NCI-H187 (cell line): ENCODE measurements at regions not wholly inside any gene's neighbourhood (a gene's known extent, or its start where the extent isn't known, plus 50 kb on each side); places are given as distances from the start of the nearest gene placed in this dataset.

ENCODE experiments used
- DNase-seq, 2 experiments: peaks; one replicate each; lab custom pipeline; 2025; lab: John Stamatoyannopoulos, UW

DNA sequence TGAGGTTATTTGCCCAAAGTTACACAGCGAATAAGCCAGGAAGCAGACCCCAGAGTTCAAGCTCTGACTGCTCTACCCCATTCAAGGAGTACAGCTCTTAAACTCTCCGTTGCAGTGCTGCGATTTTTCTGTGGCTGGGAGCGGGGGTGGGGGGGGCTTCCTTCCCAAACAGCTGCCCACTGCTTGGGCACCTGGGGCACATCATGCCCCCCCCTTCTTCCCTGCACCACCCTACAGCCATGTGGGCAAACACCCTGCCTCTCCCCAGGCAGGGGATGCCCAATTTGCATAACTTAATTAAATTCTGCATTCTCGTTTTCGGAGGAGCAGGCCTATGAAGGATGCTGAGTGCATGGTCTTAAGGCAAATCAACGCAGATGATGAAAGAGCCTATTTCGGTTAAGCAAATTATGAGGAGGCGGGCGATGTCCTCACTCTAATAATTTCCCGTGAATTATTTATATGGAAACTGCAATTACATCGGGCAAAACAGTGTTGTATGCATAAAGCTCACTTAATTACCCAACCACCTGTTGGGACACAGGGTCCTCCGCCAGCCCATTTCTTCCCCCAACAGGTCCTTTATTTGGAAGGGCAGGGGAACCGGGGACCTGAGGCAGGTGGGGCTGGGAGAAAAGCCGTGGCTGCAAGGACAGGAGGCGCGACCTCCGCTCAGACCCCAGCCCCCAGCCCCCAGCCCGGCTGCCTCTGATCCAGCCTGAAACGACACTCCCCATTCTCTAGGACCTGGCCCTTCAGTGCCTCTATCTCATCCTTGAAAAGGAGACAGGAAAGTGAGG lies 610.5 kb downstream of the BUD13 start:
- DNase-seq: no peak

DNA sequence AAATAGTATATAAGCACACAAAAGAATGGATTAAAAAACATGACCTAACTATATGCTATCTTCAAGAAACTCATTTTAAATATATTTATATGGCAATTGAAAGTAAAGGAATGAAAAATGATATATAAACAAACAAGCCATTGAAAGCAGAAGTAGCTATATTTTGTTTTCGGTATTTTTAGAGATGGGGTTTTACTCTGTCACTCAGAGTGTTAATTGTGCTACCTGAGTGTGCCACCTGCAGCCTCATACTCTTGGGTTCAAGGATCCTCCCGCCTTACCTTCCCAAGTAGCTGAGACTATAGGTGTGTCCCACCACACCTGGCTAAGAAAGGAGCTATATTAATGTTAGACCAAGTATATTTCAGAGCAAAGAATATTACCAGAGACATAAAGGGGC lies 624.1 kb downstream of the BUD13 start:
- no peak for DNase-seq

DNA sequence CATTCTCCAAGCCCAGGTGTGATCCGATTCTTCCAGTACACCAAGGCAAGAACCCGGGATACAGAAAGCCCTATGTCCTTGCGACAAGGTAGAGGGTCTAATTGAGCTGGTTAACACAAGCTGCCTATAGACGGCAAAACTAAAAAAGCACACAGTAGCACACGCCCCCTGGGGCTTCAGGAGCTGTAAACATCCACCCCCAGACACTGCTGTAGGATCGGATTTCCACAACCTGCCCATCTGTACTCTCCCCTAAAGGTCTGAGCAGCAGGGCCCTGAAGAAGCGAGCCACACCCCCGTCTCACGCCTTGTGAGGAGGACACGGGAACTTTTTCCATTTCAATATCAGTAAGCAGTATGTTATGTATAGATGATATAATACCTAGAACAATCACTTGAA lies 624.7 kb downstream of the BUD13 start:
- DNase-seq: peak in 1 of 2 experiments; percentile 18

DNA sequence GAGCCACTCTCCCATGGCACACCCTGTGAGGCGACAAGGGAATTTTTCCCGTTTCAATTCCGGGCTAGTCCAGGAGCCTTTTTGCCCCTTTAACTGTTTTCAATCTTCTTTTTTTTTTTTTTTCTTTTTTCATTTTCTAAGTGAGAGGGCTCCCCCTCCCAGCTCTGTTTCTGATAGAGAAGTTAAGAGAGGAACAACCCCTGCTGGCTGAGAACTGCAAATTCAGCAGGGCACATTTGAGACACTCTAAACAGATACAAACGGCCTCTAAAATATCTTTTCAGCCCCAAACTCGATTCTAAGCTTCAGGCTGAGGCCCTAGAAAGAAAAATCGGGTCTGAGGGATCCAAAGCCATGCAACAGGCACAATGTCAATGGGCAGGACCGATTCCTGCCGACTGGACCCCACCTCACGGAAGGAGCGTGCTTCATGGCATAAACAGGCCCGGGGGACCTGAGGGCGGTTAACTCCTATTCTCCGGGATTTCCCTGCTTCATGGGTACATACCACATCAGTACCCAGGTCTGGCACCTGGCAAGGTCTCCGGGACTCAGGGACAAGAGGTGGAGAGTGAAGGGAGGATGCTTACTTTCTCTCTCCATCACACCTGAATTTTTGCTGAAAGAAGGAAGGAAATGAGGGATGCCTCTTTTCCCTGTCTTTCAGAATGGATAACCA lies 627.5 kb downstream of the BUD13 start:
- DNase-seq: no peak

DNA sequence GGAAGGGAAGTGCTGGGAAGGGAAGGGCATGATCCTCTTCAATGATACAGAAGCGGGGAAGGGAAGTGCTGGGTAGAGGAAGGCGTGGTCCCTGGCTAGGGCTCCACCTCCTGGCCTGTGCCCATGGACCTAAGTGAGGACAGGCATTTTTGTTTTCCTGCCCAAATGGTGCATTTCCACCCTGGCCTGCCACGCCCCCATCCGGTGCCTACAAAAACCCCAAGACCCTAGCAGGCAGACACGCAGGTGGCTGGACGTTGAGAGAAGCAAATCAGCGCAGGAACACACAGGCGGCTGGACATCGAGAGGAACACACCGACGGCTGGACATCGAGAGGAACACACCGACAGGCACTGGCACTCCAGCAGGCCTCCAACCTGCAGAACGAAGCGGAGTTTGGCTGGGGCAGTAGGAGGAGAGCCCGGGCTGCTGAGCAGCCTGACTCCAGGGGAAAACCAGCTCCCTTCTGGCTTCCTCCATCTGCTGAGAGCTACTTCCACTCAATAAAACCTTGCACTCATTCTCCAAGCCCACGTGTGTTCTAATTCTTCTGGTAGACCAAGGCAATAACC lies 628.3 kb downstream of the BUD13 start:
- DNase-seq: no peak

DNA sequence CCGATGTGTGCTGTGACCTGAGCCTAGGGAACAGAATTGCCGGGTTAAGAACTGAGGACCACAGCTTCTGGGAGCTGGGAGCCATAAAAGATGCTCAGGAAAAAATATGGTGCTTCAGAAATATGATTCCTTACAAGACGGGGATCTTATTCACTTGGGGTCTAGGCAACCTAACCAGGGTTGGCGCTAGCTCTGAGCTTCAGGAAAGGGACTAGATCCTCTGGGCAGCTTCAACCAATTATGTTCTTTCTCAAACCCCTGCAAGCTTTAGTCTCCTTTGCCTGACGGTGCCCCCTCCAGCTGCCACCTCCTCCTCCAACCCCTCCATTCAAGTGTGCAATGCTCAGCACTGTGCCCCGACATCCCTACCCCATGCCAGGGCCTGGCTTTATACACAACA lies 634.1 kb upstream of the CADM1 start:
- DNase-seq: no peak

DNA sequence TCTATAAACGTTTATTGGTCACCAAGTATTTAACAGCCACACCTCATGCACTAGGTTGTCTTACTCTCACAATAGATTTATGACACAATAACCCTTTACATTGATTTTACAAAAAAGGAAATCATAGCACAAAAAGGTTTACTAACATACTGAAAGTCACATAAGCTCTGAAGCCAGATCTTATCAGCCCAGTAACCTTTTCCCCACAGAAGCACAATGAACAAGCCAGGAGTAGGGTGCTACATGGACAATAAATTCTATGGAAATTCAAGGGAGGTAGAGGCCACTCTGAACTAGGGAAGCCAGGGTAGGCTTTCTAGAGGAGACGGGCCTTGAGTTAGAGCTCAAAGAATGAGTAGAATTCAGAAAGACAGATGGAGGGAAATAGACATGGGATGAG lies 633.5 kb upstream of the CADM1 start:
- no peak for DNase-seq

DNA sequence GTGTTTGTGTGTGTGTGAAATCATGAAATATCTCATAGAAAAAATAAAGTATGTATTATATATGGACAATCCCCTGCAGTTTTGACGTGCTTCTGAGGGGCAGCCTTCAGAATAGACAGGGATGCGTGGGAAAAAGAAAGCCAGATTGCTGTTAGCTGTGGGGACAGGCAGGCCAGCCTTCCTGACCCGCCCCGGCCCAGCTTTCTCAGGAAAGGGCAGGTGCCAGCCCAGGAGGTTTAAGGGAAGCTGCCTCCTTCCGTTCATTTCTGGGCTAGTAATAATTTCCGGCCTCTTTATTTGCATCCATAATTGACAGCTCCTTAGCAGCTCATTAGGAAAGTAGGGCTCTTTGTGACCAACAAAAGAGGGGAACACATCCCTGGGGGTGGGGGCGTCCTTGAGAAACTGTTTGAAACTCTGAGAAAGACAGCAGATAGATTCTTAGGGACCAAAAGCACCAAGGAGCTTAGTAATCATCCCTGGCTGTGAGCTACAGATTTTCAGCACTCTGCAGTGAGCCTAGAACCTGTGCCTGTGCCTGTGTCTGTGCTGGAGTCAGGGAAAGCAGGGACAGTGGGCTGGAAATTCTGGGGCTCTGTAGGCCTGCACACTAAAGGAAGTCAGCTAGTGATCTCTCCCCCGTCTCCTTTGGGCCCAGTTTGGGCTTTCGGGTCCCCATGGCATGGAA lies 632.9 kb upstream of the CADM1 start:
- DNase-seq: no peak

DNA sequence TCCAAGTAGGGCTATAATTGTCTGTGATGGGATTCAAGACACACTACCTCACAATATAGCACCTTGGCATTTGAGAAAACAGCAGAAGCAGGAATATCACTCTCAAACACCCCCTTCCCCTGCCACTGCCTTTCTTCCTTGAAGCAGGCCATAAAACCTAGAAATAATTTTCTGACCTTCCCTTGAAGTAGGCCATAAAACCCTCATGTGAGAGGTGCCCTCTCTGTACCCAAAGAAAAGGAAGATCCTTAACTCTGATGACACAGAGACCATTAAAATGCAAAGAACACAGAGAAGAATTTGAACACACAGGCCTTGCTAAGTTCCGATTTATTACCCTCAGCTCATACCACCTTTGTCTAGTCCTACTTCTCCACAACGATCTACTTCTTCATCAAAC lies 631.7 kb upstream of the CADM1 start:
- DNase-seq: no peak

DNA sequence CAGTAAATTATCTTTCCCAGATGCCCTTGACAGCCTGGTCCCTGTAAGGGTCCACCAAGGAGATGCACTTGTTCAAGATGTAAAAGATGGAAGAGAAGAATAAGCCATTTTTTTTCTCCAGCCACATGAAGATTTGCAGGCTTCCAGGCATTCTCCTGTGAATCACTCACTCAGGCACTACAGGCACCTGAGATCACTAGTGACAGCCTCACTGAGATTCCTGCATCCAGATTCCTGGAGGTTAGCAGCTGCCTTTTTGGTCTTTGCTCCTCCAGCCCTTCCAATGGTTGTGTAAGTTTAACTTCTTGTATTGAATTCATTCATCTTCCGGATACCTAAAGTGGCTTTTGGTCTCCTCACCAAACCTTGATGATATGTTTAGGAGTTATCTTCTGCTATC lies 630.2 kb upstream of the CADM1 start:
- no peak for DNase-seq

DNA sequence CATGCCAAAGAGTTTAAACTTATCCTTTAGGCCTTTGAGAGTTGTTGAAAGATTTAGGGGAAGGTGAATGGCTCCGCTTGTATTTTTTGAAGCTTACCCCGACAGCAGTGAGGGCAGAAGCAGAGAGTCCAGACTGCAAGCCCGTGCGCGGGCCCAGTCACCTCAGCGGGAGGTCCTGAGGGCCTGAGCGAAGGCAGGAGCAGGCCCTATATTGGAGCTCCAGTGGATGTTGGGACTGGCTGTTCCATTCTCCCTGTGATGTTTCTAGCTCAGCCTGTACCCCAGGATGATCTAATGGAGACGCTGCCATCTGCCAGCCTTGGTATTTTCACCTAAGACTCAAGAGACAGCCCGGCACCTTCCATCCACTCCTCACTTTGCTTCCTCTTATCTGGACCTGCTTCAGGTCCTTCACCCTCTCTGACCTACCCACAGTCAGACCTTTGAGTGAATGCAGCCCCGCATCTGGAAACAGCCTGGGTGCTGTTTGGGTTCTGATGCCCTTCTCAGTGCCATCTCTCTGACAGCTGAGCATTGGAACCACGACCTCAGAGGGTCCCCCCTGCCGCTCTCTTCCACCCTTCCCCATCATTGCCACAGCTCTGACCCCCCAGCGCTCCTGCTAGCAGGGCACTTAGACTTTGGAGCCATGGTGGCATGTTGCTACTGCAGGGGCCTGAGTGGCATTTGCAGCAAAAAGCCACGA lies 628.2 kb upstream of the CADM1 start:
- DNase-seq: no peak

DNA sequence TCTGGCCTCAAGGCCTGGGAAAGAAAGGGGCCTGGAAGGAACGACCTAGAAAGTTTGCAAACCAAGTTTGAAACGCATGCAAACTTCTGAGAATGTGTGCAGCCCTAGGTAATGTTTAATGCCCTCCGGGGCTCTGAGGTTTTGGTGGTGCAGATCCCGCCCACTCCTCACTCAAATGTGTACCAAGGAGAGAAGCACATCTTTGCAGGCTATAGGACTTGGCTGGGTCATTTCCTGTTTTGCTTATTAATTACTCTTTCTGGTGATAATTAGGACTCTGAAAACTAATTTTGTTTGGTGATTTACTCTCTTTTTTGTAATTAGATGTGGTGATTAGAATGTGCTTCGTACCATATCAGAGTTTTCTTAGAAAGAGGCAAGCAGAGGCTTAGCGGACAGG lies 625.9 kb upstream of the CADM1 start:
- DNase-seq: no peak

DNA sequence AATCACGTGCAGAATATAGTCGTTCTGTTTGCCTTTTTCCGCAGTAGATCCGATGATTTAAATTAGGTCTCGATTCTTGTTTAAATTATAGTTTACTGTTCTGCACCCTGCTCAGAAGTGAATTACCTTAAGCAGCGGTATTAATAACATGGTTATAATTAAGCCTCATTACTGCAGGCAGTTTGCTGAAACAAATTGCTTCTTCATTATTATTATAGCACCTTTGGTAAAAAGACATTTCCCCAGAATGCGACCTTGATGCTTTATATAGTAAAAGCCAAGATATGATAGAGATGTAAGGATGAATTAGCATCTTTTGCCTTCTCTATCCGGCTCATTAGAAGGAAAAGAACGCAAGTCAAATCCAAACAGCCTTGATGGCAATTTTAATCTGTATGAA lies 625.2 kb upstream of the CADM1 start:
- DNase-seq: no peak

DNA sequence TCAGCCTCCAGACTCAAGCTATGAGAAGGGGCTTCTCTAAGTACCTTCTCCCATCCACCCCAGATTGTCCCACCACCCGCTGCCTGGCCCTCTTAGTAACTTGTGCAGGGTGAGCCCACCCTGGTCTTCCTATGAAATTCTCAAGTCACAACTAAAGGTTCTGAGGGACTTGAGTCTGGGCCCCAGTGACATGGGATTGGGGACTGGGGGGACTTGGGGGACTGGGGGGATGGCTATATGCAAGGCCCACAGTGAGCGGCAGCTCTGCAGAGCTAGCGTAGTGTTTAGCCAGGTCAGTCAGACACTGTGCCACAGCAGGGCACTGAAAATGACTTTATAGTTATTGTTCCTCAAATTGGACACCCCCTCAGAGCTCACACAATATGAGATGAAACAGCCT lies 622.3 kb upstream of the CADM1 start:
- DNase-seq: no peak

DNA sequence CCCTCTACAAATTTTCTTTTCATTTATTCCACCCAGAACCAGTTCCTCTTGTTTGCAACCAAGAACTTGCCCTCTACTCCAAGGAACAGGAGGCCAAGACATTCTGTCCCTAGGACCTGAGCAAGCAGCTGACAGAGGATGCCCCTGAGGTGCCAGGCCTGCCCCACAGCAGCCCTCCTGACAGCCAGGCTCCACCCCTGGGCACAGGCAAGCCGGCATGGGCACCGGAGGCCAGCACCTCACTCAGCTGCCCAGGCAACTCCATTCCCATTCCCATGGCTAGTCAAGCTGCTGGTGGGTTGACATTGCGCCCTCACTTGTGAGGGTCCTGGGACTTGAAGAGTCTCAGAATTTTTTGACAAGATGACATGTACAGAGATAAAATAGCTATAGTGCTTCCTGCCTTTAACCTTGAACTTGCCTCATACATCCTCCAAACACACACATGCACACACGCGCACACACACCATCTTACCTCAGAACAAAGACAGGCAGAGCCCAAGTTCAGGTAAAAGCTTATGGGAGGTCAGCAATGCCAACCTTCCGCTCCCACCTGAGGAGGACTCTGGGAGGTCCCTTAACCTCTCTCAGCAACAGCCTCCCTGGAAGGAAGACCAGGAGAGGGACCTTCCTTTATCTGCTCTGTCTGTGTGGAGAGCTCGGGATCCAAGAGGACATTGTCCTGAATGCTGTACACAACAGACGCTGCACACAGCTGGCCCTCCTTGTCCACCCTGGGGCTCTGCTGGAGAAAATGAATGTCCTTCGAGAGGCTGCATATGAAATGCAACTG lies 620.9 kb upstream of the CADM1 start:
- DNase-seq: no peak

DNA sequence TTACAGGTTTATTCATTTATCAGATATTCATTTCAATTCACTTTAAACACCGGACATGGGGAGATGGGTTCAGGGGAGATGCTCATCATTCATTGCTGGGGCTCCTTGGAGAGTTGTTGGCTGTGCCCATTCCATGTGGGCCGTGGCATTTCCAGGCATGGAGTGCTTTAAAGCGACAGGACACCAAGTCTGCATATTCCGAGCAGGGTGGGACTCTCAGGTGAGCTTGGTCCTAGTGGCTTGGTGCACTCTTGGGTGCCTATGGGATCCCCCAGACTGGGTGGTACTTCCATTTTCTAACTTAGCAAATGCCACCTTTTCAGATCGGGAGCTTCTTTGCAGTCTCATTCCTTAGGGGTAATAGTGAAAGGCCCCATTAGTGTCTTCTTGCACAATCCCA lies 619.5 kb upstream of the CADM1 start:
- no peak for DNase-seq

DNA sequence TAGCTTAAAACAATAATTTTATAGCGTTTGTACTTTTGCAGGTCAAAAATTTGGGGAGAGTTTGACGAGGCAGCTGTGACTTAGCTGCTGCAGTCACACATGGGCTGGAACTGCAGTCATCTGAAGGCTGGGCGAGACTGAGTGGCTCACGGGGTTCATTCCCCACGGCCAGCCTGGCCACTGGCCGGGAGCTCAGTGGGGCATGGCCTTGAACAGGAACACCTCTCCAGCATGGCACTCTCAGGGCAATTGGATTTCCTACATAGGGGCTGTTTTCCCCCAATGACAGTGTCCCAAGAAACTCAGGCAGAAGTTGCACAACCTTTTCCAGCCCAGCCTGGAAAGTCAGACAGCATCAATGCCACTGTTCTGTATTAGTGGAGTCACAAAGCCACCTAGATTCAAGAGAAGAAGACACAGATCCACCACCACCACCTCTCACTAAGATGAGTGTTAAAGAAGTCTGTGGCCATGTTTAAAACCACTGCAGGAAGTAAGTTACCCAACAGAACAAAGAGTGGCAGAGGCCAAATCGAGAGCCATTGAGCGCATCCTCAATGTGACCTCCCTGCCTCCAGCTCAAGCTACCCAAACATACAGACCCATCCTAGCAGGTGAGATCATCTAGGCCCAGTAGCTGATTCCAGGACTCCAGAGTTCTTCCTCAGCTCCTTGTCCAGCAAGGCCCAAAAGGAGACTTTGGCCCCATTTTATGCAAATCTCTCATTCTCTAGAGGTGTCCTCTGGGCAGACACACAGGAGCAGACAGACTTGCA lies 618.7 kb upstream of the CADM1 start:
- no peak for DNase-seq

DNA sequence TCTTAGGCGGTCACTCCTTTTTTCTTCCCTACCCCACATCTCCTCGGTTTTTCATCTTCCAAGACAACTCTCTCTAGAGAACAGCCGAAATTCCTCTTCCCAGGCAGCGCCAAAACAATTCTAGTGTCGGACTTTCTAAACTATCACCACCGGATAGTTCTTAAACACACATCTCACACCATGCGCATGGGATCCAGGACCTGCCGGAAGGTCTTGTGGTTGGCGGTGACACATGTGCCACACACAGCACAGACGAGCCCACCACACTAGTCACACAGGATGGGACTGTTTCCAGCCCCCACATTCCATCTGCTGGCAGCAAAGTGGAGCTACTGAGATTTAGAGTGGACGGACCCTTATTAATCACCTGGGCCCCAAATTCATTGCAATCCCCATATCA lies 614.9 kb upstream of the CADM1 start:
- DNase-seq: no peak

DNA sequence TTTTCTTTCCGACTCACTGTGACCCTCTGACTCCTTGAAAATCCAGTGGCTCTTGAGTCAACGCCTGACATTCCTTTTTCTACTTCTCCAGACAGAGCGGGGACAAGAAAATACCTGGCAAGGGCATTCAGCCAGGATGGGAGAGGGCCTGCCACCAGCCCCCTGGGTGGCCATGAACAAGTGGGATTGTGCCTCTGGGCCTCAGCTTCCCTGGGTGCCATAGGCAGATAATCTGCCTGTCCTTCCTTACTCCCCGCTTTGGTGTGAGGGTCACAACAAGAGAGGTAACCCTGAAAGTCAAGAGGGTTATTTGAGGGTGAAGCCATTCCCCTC lies 613.9 kb upstream of the CADM1 start:
- no peak for DNase-seq

DNA sequence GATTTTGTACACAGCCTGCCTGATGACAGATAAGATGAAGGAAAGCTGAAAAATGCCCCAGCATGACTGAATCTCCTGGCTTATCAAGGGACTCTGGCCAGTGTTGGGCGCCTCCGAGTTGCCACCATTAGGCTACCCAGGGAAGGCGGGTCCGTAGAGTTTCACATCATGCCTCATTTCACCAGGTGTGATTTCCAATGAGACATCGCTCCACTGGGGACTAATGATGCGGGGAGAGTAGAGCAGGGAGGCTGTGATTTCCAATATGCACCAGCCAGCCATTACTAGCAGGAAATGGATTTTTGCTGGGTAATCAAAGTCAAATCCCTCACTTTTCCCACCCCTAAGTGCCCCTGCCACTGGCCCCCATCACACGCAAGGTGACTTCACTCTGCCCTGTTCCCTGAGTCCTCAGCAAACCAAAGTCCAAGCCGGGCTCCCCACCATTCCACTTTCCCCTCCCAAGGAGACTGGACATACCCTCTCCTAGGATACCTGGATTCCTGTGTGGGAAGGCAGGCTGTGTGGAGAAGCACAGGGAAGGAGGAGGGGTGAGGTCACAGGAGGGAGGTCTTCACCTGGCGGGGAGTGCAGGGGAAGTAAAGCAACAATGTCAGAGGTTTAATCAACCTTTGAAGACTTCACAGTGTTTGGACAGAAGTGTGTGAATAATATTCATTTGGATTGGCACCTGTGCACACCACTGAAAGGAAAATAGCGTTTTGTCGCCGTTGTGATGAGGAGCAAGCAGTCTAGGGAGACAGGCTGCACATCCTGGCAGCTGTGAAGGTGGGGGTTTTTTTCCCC lies 613.3 kb upstream of the CADM1 start:
- DNase-seq: no peak
